Keratinocyte (primary cell): ENCODE measurements at regions not wholly inside any gene's neighbourhood (a gene's known extent, or its start where the extent isn't known, plus 50 kb on each side); places are given as distances from the start of the nearest gene placed in this dataset.

Experiments
- DNase-seq: peaks from one replicate; pipeline ENCODE4 v3.0.0-alpha.2; 2011; ENCODE audit warnings: low read depth, missing footprints, low spot score
- FAIRE-seq: peaks from 2 replicates; lab custom pipeline; 2011; peaks lifted over from hg19 to GRCh38; lab: Jason Lieb, UNC
- H2AFZ ChIP-seq: 2 replicates; pipeline ENCODE4 v1.6.0; 2012; ENCODE audit warnings: low read length, control low read depth, inconsistent platforms; ENCODE audit not compliant: control insufficient read depth
- H3K27ac ChIP-seq: 2 replicates; pipeline ENCODE4 v1.5.1; 2011; ENCODE audit warnings: low read length; ENCODE audit not compliant: control insufficient read depth, insufficient read depth
- H3K27me3 ChIP-seq: 3 replicates; pipeline ENCODE4 v1.6.0; 2011; ENCODE audit warnings: low read length; ENCODE audit not compliant: control insufficient read depth, insufficient read depth; ENCODE audit errors: extremely low read depth
- H3K36me3 ChIP-seq, 2 experiments: 2 replicates in 1 of 2; 3 replicates in 1 of 2; pipeline ENCODE4 v1.5.1; 2011; ENCODE audit warnings: low read length in 2 of 2, mild to moderate bottlenecking in 1 of 2; ENCODE audit not compliant: control insufficient read depth in 2 of 2, insufficient read depth in 2 of 2; ENCODE audit errors: extremely low read depth in 1 of 2
- H3K4me1 ChIP-seq: 3 replicates; pipeline ENCODE4 v1.5.1; 2011; ENCODE audit warnings: low read length; ENCODE audit not compliant: control insufficient read depth, insufficient read depth; ENCODE audit errors: extremely low read depth
- H3K4me2 ChIP-seq: 3 replicates; pipeline ENCODE4 v1.6.0; 2011; ENCODE audit warnings: low read depth, low read length; ENCODE audit not compliant: control insufficient read depth, insufficient read depth; ENCODE audit errors: extremely low read depth
- H3K4me3 ChIP-seq, 3 experiments: fragments of 200-600 bp in 1 of 3; sonication (generic) in 1 of 3; 2 replicates in 2 of 3; 3 replicates in 1 of 3; pipeline ENCODE4 v1.5.1; 2011 to 2016; ENCODE audit warnings: low read length in 3 of 3, mild to moderate bottlenecking in 3 of 3, control low read depth in 2 of 3, inconsistent platforms in 1 of 3, low read depth in 1 of 3, mixed read lengths in 1 of 3, mixed run types in 1 of 3, moderate library complexity in 1 of 3; ENCODE audit not compliant: control insufficient read depth in 2 of 3, insufficient read depth in 2 of 3; ENCODE audit errors: extremely low read depth in 1 of 3
- H3K79me2 ChIP-seq: 2 replicates; pipeline ENCODE4 v1.6.0; 2012; ENCODE audit warnings: low read length; ENCODE audit not compliant: control insufficient read depth, insufficient read depth
- H3K9ac ChIP-seq: 3 replicates; pipeline ENCODE4 v1.6.0; 2011; ENCODE audit warnings: low read length; ENCODE audit not compliant: control insufficient read depth, insufficient read depth; ENCODE audit errors: extremely low read depth
- H3K9me1 ChIP-seq: 3 replicates; pipeline ENCODE4 v1.6.0; 2011; ENCODE audit warnings: low read length; ENCODE audit not compliant: control insufficient read depth, insufficient read depth; ENCODE audit errors: extremely low read depth
- H3K9me3 ChIP-seq: 2 replicates; pipeline ENCODE4 v1.5.1; 2012; ENCODE audit warnings: low read depth, low read length; ENCODE audit not compliant: control insufficient read depth
- H4K20me1 ChIP-seq: 3 replicates; pipeline ENCODE4 v1.6.0; 2011; ENCODE audit warnings: low read length; ENCODE audit not compliant: control insufficient read depth, insufficient read depth; ENCODE audit errors: extremely low read depth
- CTCF ChIP-seq, 3 experiments: IDR thresholded peaks in 1 of 3; conservative IDR thresholded peaks in 1 of 3; optimal IDR thresholded peaks in 1 of 3; 2 replicates in 2 of 3; 3 replicates in 1 of 3; pipeline versions ENCODE3 to v1.5.1; 2011; ENCODE audit warnings: low read length in 3 of 3, mild to moderate bottlenecking in 3 of 3, moderate library complexity in 2 of 3, control low read depth in 1 of 3, inconsistent platforms in 1 of 3; ENCODE audit not compliant: insufficient read depth in 2 of 3; ENCODE audit errors: extremely low read depth in 1 of 3
- EZH2 ChIP-seq: IDR thresholded peaks from one replicate; pipeline ENCODE4 v1.6.1; 2012; ENCODE audit warnings: inconsistent platforms, mild to moderate bottlenecking, low read length, moderate library complexity
- dilution Hi-C: fragments of 300-500 bp; cut with MboI; formaldehyde crosslinking; loops from one replicate; pipeline ENCODE4 v1.7.0; 2020; ENCODE audit warnings: low sequenced_read_pairs; ENCODE audit not compliant: extremely low pct_ligation_motif_present

- H3K27me3 ChIP-seq, result no peaks in the 10 kb centered on the region
- no peaks in the 10 kb centered on the region for H4K20me1 ChIP-seq
- H3K79me2 ChIP-seq, result no peaks in the 10 kb centered on the region
- TF ChIP-seq CTCF (optimal IDR thresholded peaks at IDR 0.05 in 1 of 3, IDR thresholded peaks at IDR 0.05 in 1 of 3, conservative IDR thresholded peaks at IDR 0.05 in 1 of 3; ENCODE audit: extremely low read depth in 1 of 3, insufficient read depth in 2 of 3, low read length in 3 of 3) (no peak), EZH2 (no peak)
- DNase-seq (no peak), FAIRE-seq (no peak)
- no peaks in the 10 kb centered on the region for H3K36me3 ChIP-seq
- H3K4me1 ChIP-seq, result no peaks in the 10 kb centered on the region
- H3K4me3 ChIP-seq, result no peak overlapping the region
- no peak overlapping the region for H3K4me2 ChIP-seq
- no peak overlapping the region for H2AFZ ChIP-seq
- peaks cover 1% of the 10 kb centered on the region for H3K9me3 ChIP-seq
- no peaks in the 10 kb centered on the region for H3K9me1 ChIP-seq
- no peak overlapping the region for H3K9ac ChIP-seq
- dilution Hi-C loops, result no loop called here
- no peak overlapping the region for H3K27ac ChIP-seq
Measured at GRCh38 chr2:122238006-122238559, 482.6 kb downstream of the TSN start.

GRCh38 chr2:122239440-122239839 lies 484.0 kb downstream of the TSN start:
- Histone ChIP-seq H2AFZ (no peak overlapping the region), H3K4me1 (no peaks in the 10 kb centered on the region), H3K4me3 (no peak overlapping the region), H3K9ac (no peak overlapping the region), H4K20me1 (no peaks in the 10 kb centered on the region), H3K27ac (no peak overlapping the region), H3K36me3 (no peaks in the 10 kb centered on the region), H3K4me2 (no peak overlapping the region), H3K9me1 (no peaks in the 10 kb centered on the region), H3K27me3 (no peaks in the 10 kb centered on the region), H3K9me3 (peaks cover 1% of the 10 kb centered on the region), H3K79me2 (no peaks in the 10 kb centered on the region)
- DNase-seq (no peak), FAIRE-seq (no peak)
- TF ChIP-seq CTCF (optimal IDR thresholded peaks at IDR 0.05 in 1 of 3, IDR thresholded peaks at IDR 0.05 in 1 of 3, conservative IDR thresholded peaks at IDR 0.05 in 1 of 3; ENCODE audit: extremely low read depth in 1 of 3, insufficient read depth in 2 of 3, low read length in 3 of 3) (no peak), EZH2 (no peak)
- dilution Hi-C loops, result no loop called here
